Activated CD8-positive, alpha-beta T cell treated with anti-CD3 and anti-CD28 coated beads, Interleukin-2, amount 10 ng/mL, durations not matched to agents 7 days and 5 days (primary cell): ENCODE measurements at regions not wholly inside any gene's neighbourhood (a gene's known extent, or its start where the extent isn't known, plus 50 kb on each side); places are given as distances from the start of the nearest gene placed in this dataset.
A peak's percentile ranks its signal among the peaks of the same experiment; 100 is the strongest.
"Not testable (repeated sequence)": the region's sequence is repeated elsewhere in the genome, so short reads cannot be mapped to it uniquely, and the experiment has no call there.

Experiments used
- ATAC-seq: fragments of 150-1000 bp; cut with Tn5 transposase; one replicate; pipeline ENCODE4 v1.10.0; 2021; ENCODE audit warnings: moderate library complexity
- CTCF ChIA-PET: fragments of 350-600 bp; sonication (Branson Sonifier 250); formaldehyde crosslinking; loops from one replicate; lab custom pipeline; 2021; ENCODE audit warnings: antibody characterized with exemption; lab: Charles Lee
- POLR2A ChIA-PET: fragments of 350-600 bp; sonication (Branson Sonifier 250); formaldehyde crosslinking; loops from one replicate; lab custom pipeline; 2021; ENCODE audit warnings: antibody characterized with exemption; lab: Charles Lee
- DNase-seq: peaks from one replicate; pipeline ENCODE4 v3.0.0-alpha.2; 2020
- H3K27ac Mint-ChIP-seq: one replicate; pipeline ENCODE4 v1.8.0; 2021; ENCODE audit warnings: mild to moderate bottlenecking, mixed read lengths
- H3K27me3 Mint-ChIP-seq: one replicate; pipeline ENCODE4 v1.8.0; 2021; ENCODE audit warnings: low read depth, mixed read lengths
- H3K36me3 Mint-ChIP-seq: one replicate; pipeline ENCODE4 v1.8.0; 2021; ENCODE audit warnings: low read depth, mixed read lengths
- H3K4me1 Mint-ChIP-seq: one replicate; pipeline ENCODE4 v1.8.0; 2021; ENCODE audit warnings: low read depth, mixed read lengths
- H3K4me3 Mint-ChIP-seq: one replicate; pipeline ENCODE4 v1.8.0; 2021; ENCODE audit warnings: mild to moderate bottlenecking, mixed read lengths
- H3K9me3 Mint-ChIP-seq: one replicate; pipeline ENCODE4 v1.8.0; 2022; ENCODE audit warnings: mixed read lengths; ENCODE audit not compliant: insufficient read depth

GRCh38 chr6:137625100-137625661 is 131.0 kb upstream of the OLIG3 start:
- Mint-ChIP-seq H3K4me3 (no peak overlapping the region), H3K36me3 (no peaks in the 10 kb centered on the region), H3K27me3 (peaks cover 14% of the 10 kb centered on the region), H3K9me3 (no peaks in the 10 kb centered on the region), H3K27ac (no peak overlapping the region), H3K4me1 (no peaks in the 10 kb centered on the region)
- no peak for DNase-seq
- no peak for ATAC-seq
- POLR2A ChIA-PET = interaction anchor here (0.6 kb wide), 1 partner anchor 23 kb away, joined by 4 read pairs; no protein-coding TSS in a partner anchor
- CTCF ChIA-PET = no interaction called here

DNA sequence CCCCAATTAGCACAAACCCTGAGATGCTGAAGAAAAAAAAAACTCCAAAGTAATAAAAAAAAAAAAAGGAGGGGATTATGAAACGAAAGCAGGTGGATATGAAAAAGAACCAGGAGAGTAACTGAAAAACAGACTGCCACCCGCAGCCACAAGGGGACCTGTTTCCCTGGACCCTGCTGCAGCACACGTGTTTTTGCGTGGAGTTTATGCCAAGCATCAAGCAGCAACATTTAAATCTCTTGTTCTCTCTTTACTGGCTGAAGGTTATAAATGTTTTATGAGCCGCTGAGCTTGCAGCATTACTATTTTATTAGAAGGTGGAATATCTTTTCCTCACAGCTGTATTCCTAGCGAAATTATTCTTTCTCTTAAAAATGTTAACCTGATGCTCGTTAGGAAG is 131.6 kb upstream of the OLIG3 start:
- no peak overlapping the region for H3K4me3 Mint-ChIP-seq
- no peaks in the 10 kb centered on the region for H3K36me3 Mint-ChIP-seq
- peaks cover 13% of the 10 kb centered on the region for H3K27me3 Mint-ChIP-seq
- CTCF ChIA-PET = no interaction called here
- H3K9me3 Mint-ChIP-seq = no peaks in the 10 kb centered on the region
- DNase-seq (no peak), ATAC-seq (no peak)
- no peaks in the 10 kb centered on the region for H3K4me1 Mint-ChIP-seq
- H3K27ac Mint-ChIP-seq = no peak overlapping the region
- POLR2A ChIA-PET = interaction anchor here (0.6 kb wide), 1 partner anchor 23 kb away, joined by 4 read pairs; no protein-coding TSS in a partner anchor

- DNase-seq (no peak), ATAC-seq (no peak)
- no peaks in the 10 kb centered on the region for H3K4me1 Mint-ChIP-seq
- CTCF ChIA-PET = interaction anchor here (0.7 to 1.4 kb wide), 3 partner anchors 8 to 965 kb away, joined by 3 to 4 read pairs (median 4); no protein-coding TSS in a partner anchor
- H3K27me3 Mint-ChIP-seq = peaks cover 14% of the 10 kb centered on the region
- H3K9me3 Mint-ChIP-seq = no peaks in the 10 kb centered on the region
- no peak overlapping the region for H3K4me3 Mint-ChIP-seq
- H3K36me3 Mint-ChIP-seq = no peaks in the 10 kb centered on the region
- no peak overlapping the region for H3K27ac Mint-ChIP-seq
- POLR2A ChIA-PET = no interaction called here
Observed at GRCh38 chr6:137630666-137631065, 136.5 kb upstream of the OLIG3 start.

DNA sequence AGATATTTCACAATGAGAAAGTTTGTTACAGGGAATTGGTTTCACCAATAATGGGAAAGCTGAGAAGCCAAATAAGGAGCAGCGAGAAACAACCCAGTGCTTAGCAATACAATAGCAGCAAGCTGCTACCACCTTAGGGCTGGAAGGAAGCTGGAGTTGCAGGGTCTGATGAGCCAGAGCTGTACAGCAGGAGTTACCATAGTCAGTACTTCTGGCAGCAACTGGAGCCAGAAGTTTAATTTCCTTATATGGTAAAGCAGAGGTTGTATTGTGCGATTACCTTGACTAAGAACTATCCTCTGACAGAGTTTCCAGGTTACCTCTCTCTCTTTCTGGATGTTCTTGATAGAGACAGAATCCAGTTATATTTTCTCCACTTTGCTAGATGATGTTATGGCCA is 137.1 kb upstream of the OLIG3 start:
- peaks cover 10% of the 10 kb centered on the region for H3K27me3 Mint-ChIP-seq
- no peak overlapping the region for H3K4me3 Mint-ChIP-seq
- ATAC-seq (no peak), DNase-seq (no peak)
- POLR2A ChIA-PET = no interaction called here
- H3K36me3 Mint-ChIP-seq = no peaks in the 10 kb centered on the region
- no peaks in the 10 kb centered on the region for H3K9me3 Mint-ChIP-seq
- H3K27ac Mint-ChIP-seq = no peak overlapping the region
- CTCF ChIA-PET = interaction anchor here (0.6 to 1.4 kb wide), 2 partner anchors 11 to 308 kb away, joined by 3 read pairs; no protein-coding TSS in a partner anchor
- H3K4me1 Mint-ChIP-seq = no peaks in the 10 kb centered on the region

DNA sequence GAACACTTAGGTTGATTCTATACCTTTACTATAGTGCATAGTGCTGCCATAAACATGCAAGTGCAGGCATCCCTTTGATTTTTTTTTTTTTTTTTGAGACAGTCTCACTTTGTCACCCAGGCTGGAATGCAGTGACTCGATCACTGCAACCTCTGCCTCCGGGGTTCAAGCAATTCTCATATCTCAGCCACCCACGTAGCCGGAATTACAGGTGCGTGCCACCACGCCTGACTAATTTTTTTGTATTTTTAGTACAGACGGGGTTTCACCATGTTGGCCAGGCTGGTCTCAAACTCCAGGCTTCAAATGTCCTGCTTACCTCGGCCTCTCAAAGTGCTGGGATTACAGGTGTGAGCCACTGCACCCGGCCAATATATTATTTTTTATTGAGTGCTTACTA is 140.0 kb upstream of the OLIG3 start:
- H3K36me3 Mint-ChIP-seq, CTCF ChIA-PET, H3K9me3 Mint-ChIP-seq, H3K27ac Mint-ChIP-seq, POLR2A ChIA-PET, ATAC-seq, H3K27me3 Mint-ChIP-seq, H3K4me3 Mint-ChIP-seq, DNase-seq: not testable (repeated sequence)
- H3K4me1 Mint-ChIP-seq = peaks cover 15% of the 10 kb centered on the region

DNA sequence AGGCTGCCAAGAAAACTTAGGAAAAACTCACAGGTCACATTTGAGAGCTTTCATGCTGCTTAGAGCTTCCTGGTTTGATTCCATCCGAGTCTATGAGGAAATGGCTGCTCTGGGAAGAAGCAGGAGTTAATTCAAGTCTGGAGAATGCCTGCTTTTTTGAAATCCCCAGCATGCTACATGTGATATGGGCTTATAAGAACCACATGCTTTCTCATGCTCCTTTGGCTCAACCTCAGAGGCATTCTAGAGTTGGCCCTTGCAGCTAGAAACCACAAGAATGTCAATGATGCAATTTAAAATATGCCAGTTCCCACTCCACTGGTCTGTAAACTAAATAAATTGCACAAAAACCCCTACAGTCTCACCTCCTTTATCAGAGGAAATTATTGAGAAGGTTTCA is 142.9 kb upstream of the OLIG3 start:
- Mint-ChIP-seq H3K4me1 (peaks cover 19% of the 10 kb centered on the region), H3K4me3 (no peak overlapping the region), H3K9me3 (no peaks in the 10 kb centered on the region), H3K27ac (no peak overlapping the region), H3K27me3 (peaks cover 5% of the 10 kb centered on the region), H3K36me3 (no peaks in the 10 kb centered on the region)
- no peak for ATAC-seq
- DNase-seq = no peak
- ChIA-PET CTCF (interaction anchor here (1.0 to 1.6 kb wide), 5 partner anchors 47 to 560 kb away, joined by 3 to 7 read pairs (median 4); no protein-coding TSS in a partner anchor), POLR2A (interaction anchor here (0.5 kb wide), 1 partner anchor 164 kb away, joined by 3 read pairs; no protein-coding TSS in a partner anchor)

DNA sequence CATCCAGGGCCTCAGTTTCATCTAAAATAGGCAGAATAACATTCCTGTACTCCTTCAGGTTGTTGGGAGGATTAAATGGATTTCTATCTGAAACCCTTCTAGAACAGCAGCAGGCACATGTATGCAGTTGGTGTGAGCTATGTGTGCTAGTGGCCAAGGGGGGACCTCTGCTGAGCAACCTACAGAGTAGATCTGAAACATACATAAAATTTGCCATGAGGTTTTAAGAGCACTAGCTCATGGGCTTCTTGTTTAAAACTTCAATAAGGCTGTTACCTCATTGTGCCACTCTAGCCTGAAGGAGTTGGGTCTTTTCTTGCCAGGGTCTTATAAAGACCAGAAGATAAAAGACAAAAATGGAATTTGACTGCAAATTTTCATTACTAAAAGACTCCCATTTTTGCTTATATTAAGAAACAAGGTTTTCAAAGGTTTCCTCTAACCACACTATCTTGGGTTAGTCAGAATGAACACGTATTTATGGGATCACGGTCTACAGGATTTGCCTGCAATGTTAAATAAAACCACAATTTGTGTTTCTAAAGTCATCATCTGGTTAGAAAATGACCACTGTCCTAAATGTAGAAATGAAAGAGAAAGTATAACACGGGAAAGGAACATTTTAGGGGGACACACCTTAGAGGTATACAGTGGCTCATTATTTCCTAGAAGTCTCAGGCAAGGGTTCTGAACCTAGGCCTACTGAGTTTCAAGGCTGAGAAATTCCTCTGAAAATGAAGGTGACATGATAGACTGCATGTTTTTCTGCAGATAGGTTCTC is 144.9 kb upstream of the OLIG3 start:
- peak overlapping the region; percentile 73 for H3K27ac Mint-ChIP-seq
- ATAC-seq (peak; percentile 62), DNase-seq (no peak)
- peaks cover 10% of the 10 kb centered on the region for H3K27me3 Mint-ChIP-seq
- POLR2A ChIA-PET = no interaction called here
- CTCF ChIA-PET = interaction anchor here (0.7 to 1.4 kb wide), 6 partner anchors 9 to 362 kb away, joined by 3 to 5 read pairs (median 4); no protein-coding TSS in a partner anchor
- H3K9me3 Mint-ChIP-seq = no peaks in the 10 kb centered on the region
- peaks cover 19% of the 10 kb centered on the region for H3K4me1 Mint-ChIP-seq
- no peaks in the 10 kb centered on the region for H3K36me3 Mint-ChIP-seq
- H3K4me3 Mint-ChIP-seq = peak overlapping the region; percentile 55

DNA sequence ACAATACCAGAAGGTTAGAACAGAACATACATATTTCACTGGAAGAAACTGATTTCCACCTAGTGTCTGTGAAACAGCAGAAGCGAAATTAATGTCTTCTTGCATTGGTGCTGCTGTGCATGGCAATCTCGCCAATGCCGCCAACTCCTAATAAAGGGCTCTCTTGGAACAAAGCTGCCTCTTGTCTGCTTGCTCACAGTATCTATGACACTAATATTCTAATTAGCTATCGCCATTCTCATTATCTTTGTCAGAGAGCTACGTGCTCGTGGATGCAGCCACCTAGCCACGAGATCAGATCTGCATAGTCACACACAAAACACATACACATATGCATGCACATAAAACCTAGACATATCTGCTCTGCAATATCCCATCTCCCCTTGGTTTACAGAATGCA is 145.9 kb upstream of the OLIG3 start:
- ATAC-seq (no peak), DNase-seq (no peak)
- no peak overlapping the region for H3K4me3 Mint-ChIP-seq
- H3K4me1 Mint-ChIP-seq = peaks cover 19% of the 10 kb centered on the region
- no peaks in the 10 kb centered on the region for H3K9me3 Mint-ChIP-seq
- no peak overlapping the region for H3K27ac Mint-ChIP-seq
- H3K36me3 Mint-ChIP-seq = no peaks in the 10 kb centered on the region
- CTCF ChIA-PET = interaction anchor here (0.8 to 1.4 kb wide), 3 partner anchors 21 to 299 kb away, joined by 3 to 5 read pairs (median 3); no protein-coding TSS in a partner anchor
- H3K27me3 Mint-ChIP-seq = peaks cover 12% of the 10 kb centered on the region
- POLR2A ChIA-PET = no interaction called here

GRCh38 chr6:137641474-137642077 is 147.4 kb upstream of the OLIG3 start:
- H3K27me3 Mint-ChIP-seq = peaks cover 12% of the 10 kb centered on the region
- no peak overlapping the region for H3K27ac Mint-ChIP-seq
- H3K4me3 Mint-ChIP-seq = no peak overlapping the region
- POLR2A ChIA-PET = no interaction called here
- DNase-seq = peak; percentile 78
- no peaks in the 10 kb centered on the region for H3K36me3 Mint-ChIP-seq
- ATAC-seq = peak; percentile 82
- peaks cover 19% of the 10 kb centered on the region for H3K4me1 Mint-ChIP-seq
- H3K9me3 Mint-ChIP-seq = no peaks in the 10 kb centered on the region
- CTCF ChIA-PET = interaction anchor here (0.7 to 1.5 kb wide), 15 partner anchors 10 to 548 kb away, joined by 3 to 6 read pairs (median 3); no protein-coding TSS in a partner anchor

DNA sequence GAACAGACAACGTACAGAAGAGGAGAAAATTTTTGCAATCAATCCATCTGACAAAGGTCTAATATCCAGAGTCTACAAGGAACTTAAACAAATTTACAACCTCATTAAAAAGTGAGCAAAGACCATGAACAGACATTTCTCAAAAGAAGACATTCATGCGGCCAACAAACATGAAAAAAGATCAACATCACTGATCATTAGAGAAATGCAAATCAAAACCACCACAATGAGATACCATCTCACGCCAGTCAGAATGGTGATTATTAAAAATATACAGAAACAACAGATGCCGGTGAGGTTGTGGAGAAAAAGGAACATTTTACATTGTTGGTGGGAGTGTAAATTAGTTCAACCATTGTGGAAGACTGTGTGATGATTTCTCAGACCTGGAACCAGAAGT is 149.0 kb upstream of the OLIG3 start:
- H3K4me3 Mint-ChIP-seq, POLR2A ChIA-PET, H3K36me3 Mint-ChIP-seq, H3K9me3 Mint-ChIP-seq, CTCF ChIA-PET, H3K27ac Mint-ChIP-seq, ATAC-seq, DNase-seq: not testable (repeated sequence)
- Mint-ChIP-seq H3K27me3 (peaks cover 15% of the 10 kb centered on the region), H3K4me1 (peaks cover 13% of the 10 kb centered on the region)

DNA sequence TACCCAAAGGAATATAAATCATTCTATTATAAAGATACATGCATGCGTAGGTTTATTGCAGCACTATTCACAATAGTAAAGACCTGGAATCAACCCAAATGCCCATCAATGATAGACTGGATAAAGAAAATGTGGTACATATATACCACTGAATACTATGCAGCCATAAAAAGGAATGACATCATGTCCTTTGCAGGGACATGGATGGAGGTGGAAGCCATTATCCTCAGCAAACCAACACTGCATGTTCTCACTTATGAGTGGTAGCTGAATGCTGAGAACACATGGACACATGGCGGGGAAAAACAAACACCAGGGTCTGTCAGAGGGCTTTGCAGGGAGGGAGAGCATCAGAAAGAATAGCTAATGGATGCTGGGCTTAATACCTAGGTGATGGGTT is 149.4 kb upstream of the OLIG3 start:
- H3K9me3 Mint-ChIP-seq, CTCF ChIA-PET, DNase-seq, H3K27ac Mint-ChIP-seq, ATAC-seq, POLR2A ChIA-PET, H3K36me3 Mint-ChIP-seq, H3K4me1 Mint-ChIP-seq, H3K4me3 Mint-ChIP-seq: not testable (repeated sequence)
- H3K27me3 Mint-ChIP-seq = peaks cover 15% of the 10 kb centered on the region
